ENCODE measurements at regions not wholly inside any gene's neighbourhood (a gene's known extent, or its start where the extent isn't known, plus 50 kb on each side); places are given as distances from the start of the nearest gene placed in this dataset.

DNA sequence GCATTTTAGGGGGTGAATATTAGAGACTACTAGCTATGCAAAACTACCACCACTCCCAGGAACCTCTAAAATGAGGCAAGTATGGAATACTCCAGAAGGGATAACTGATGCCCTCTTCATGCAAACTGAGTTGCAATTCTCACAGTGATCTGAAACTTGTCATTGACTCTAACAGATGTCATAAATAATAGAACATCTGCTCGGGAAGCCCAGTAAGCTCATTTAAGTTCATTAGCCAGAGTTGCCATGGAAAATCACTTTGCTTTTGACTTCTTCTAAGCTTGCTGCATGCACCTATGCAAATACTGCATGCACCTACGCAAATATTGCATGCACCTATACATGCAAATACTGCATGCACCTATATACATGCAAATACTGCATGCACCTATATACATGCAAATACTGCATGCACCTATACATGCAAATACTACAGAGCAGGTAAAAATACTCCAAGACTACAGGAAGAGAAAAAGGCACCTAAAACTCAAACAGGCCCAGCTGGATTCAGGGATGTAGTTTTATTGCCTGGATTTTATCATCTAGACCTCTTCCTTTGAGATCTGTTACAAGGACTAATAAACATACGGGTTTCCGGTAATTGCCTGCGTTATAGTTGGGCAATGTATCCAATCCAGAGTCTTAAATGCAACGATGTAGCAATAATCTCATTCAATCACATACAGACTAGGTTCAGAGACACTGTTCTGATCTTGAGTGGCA, 1061.1 kb upstream of the AUTS2 start:
- H3K4me3 ChIP-seq (ENCODE audit: low read depth, low read length), result no peak overlapping the region
- DNase-seq (ENCODE audit: low read depth), result no peak
- no peak for TF ChIP-seq CTCF (conservative IDR thresholded peaks at IDR 0.05; ENCODE audit: low read depth, low read length)

GRCh38 chr7:68537774-68538071, 1060.6 kb upstream of the AUTS2 start:
- no peak overlapping the region for H3K4me3 ChIP-seq (ENCODE audit: low read depth, low read length)
- DNase-seq (ENCODE audit: low read depth), result no peak
- TF ChIP-seq CTCF (conservative IDR thresholded peaks at IDR 0.05; ENCODE audit: low read depth, low read length), result no peak

DNA sequence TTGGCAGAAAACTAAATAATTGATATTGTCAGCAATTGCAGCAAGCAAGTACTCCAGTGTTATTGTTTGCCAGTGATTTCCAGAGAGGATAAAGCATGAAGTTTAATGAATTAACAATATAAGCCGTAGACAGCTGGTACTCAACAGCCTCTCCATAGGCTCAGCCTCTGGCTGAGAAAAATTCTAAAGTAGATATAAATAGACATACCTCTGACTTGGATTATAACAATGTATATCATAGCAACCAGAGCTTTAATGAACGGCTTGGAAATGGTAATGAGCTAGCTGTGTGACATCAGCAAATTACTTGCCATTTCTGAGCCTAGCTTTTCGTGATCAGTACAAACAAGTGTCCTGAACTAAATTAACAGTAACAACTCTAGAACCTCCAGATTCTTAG, 1055.4 kb upstream of the AUTS2 start:
- DNase-seq (ENCODE audit: low read depth), result no peak
- no peak overlapping the region for H3K4me3 ChIP-seq (ENCODE audit: low read depth, low read length)

DNA sequence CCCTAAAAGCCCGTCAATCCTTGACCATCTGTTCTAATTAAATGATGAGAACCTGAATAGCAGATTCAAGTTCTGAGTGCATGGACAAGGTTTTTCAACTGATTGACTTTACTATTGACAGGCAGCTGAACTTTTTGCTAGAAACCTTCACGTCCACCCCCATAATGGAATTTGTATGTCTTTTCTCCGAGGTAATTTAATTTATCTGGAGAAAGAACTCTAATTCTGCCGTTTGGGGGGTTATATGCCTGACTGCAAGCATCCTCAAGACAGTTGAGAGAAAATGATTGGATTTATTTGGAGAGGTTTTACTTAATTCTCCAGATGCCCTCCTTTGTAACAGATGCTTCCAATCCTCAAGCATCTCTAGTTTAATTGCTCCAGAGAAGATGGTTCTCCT, 1053.4 kb upstream of the AUTS2 start:
- H3K4me3 ChIP-seq (ENCODE audit: low read depth, low read length), result no peak overlapping the region
- TF ChIP-seq CTCF (conservative IDR thresholded peaks at IDR 0.05; ENCODE audit: low read depth, low read length), result no peak
- DNase-seq (ENCODE audit: low read depth), result no peak

More for the DNA sequence above, 1055.4 kb upstream of the AUTS2 start:
- no peak for TF ChIP-seq CTCF (conservative IDR thresholded peaks at IDR 0.05; ENCODE audit: low read depth, low read length)

DNA sequence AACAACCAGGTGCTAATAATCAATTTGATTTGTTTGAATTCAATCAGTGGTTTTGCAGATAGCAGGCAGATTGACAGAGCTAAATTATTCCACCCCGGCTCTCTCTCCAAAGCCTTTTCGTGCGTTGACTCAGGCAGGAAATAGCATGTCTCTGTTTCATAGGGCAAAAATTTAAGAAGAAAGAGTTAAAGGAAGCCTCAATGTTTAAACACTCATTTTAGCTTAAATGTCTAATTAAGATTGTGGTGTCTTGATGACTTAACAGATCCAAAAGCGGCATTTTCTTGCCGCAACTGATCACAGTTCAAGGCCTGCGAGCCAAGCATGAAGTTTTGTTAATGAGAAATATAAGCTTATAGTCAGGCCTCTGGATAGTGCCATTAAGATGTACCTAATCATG, 1051.1 kb upstream of the AUTS2 start:
- no peak for TF ChIP-seq CTCF (conservative IDR thresholded peaks at IDR 0.05; ENCODE audit: low read depth, low read length)
- no peak overlapping the region for H3K4me3 ChIP-seq (ENCODE audit: low read depth, low read length)
- no peak for DNase-seq (ENCODE audit: low read depth)

GRCh38 chr7:68547799-68548198, 1050.5 kb upstream of the AUTS2 start:
- DNase-seq (ENCODE audit: low read depth), result no peak
- TF ChIP-seq CTCF (conservative IDR thresholded peaks at IDR 0.05; ENCODE audit: low read depth, low read length), result no peak
- H3K4me3 ChIP-seq (ENCODE audit: low read depth, low read length), result no peak overlapping the region

DNA sequence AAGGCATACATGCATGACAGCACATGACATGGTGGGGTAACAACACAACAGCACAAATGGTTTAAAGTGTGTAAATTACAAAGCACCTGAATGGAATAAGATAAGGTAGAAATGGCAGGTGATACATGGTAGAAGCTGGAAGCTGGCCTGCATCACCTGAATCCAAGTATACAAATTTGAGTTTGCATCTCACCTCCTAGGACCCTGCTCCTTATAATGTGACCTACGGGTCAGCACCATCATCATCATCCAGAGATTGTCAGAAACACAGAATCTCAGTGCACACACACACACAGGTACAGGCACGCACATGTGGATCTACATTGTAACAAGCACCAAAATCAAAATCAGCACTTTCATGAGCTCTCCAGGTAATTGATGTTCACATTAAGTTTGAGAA, 1048.2 kb upstream of the AUTS2 start:
- no peak for DNase-seq (ENCODE audit: low read depth)
- no peak overlapping the region for H3K4me3 ChIP-seq (ENCODE audit: low read depth, low read length)
- no peak for TF ChIP-seq CTCF (conservative IDR thresholded peaks at IDR 0.05; ENCODE audit: low read depth, low read length)

Measured in epithelial cell of proximal tubule (primary cell).